ENCODE measurements at regions not wholly inside any gene's neighbourhood (a gene's known extent, or its start where the extent isn't known, plus 50 kb on each side); places are given as distances from the start of the nearest gene placed in this dataset.

DNA sequence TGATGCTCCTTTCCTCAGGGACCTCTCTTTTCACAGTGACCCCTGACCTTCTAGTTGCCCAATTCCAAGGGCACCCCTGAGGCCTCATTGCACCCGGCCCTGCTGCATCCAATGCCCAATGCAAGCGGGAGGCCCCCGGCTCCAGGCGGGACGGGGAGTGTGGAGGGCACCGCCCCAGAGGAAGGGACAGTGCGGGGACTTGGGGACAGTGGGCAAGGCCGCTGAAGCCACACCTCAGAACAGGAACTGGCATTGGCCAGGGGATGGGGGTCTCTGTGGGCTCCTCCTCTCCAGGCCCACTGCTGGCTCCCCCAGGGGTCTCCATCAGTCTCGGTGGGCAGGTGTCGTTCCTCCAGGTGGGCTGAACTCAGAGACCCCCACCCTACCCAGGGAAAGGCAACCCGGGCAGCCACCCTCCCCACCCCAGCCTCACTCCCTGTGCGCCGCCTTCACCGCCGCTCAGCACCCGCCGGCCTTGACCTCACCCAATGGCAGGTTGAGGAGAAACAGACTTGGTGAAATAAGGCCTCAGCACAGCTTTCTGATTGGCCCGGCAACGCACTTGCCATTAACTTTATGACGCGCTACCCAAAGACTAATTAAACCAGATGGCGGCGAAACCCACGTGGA is 1312.0 kb downstream of the BRD1 start:
- Histone ChIP-seq H3K27me3 (ENCODE audit: insufficient read depth, poor library complexity, severe bottlenecking) (no peaks in the 10 kb centered on the region), H3K4me3 (replicated peaks; ENCODE audit: insufficient read depth, low read length) (no peak overlapping the region), H3K27ac (replicated peaks) (no peak overlapping the region)
- TF ChIP-seq, protein P1, sequence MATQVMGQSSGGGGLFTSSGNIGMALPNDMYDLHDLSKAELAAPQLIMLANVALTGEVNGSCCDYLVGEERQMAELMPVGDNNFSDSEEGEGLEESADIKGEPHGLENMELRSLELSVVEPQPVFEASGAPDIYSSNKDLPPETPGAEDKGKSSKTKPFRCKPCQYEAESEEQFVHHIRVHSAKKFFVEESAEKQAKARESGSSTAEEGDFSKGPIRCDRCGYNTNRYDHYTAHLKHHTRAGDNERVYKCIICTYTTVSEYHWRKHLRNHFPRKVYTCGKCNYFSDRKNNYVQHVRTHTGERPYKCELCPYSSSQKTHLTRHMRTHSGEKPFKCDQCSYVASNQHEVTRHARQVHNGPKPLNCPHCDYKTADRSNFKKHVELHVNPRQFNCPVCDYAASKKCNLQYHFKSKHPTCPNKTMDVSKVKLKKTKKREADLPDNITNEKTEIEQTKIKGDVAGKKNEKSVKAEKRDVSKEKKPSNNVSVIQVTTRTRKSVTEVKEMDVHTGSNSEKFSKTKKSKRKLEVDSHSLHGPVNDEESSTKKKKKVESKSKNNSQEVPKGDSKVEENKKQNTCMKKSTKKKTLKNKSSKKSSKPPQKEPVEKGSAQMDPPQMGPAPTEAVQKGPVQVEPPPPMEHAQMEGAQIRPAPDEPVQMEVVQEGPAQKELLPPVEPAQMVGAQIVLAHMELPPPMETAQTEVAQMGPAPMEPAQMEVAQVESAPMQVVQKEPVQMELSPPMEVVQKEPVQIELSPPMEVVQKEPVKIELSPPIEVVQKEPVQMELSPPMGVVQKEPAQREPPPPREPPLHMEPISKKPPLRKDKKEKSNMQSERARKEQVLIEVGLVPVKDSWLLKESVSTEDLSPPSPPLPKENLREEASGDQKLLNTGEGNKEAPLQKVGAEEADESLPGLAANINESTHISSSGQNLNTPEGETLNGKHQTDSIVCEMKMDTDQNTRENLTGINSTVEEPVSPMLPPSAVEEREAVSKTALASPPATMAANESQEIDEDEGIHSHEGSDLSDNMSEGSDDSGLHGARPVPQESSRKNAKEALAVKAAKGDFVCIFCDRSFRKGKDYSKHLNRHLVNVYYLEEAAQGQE (IDR thresholded peaks at IDR 0.05; ENCODE audit: insufficient replicate concordance, low read depth) = no peak
- TF ChIP-seq GABPA (IDR thresholded peaks at IDR 0.05; ENCODE audit: low read depth) = no peak
- no peak for DNase-seq (ENCODE audit: low read depth in 1 of 2, low spot score in 1 of 2)

DNA sequence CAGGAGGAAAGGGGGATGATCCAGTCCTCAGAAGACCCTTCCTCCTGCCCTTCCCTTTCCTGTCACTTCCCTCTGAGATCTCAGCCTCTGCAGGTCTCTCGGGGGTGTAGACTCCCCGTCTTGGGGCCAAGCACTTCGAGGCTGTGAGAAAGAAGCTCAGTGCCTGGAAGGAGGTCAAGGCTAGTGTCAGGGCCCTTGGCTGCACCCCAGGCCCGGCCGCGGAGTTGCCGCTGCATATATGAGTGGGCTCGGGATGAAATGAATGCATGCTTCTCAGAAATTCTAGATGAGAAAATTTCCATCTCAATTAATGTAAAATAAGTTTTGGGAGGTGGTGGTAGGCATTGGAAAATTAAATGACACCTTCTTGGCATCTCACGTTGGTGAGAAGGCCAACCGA is 1313.7 kb downstream of the BRD1 start:
- no peak for DNase-seq (ENCODE audit: low read depth in 1 of 2, low spot score in 1 of 2)
- H3K4me3 ChIP-seq (replicated peaks; ENCODE audit: insufficient read depth, low read length) = no peak overlapping the region
- H3K27ac ChIP-seq (replicated peaks) = no peak overlapping the region
- no peaks in the 10 kb centered on the region for H3K27me3 ChIP-seq (ENCODE audit: insufficient read depth, poor library complexity, severe bottlenecking)
- no peak for TF ChIP-seq SPI1 (IDR thresholded peaks at IDR 0.05; ENCODE audit: borderline replicate concordance, low read depth)
- TF ChIP-seq POLR2AphosphoS5 (IDR thresholded peaks at IDR 0.05; ENCODE audit: low read depth) = no peak

DNA sequence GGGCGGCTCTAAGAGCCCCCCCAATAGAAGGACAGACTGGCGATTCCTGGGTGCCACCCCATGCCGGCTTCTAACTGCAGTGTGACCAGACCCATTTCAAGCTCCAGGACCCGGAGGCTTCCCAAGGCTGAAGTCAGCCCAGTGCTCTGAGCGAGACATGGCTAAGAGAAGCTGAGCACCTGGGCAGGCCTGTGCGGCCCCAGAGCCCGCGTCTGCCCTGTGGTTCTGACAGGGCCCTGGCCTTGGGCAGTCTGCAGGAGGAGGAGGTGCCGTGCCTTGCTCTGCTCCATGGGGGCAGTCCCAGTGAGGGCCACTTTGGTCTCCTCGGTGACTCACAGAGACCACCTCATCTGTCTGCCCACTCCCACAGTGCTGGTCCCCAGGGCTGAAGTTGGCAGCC is 1314.2 kb downstream of the BRD1 start:
- Histone ChIP-seq H3K4me3 (replicated peaks; ENCODE audit: insufficient read depth, low read length) (no peak overlapping the region), H3K27ac (replicated peaks) (no peak overlapping the region), H3K27me3 (ENCODE audit: insufficient read depth, poor library complexity, severe bottlenecking) (no peaks in the 10 kb centered on the region)
- DNase-seq (ENCODE audit: low read depth in 1 of 2, low spot score in 1 of 2) = no peak
- TF ChIP-seq POLR2AphosphoS5 (IDR thresholded peaks at IDR 0.05; ENCODE audit: low read depth) = no peak
- TF ChIP-seq SPI1 (IDR thresholded peaks at IDR 0.05; ENCODE audit: borderline replicate concordance, low read depth) = no peak
- TF ChIP-seq, protein P1 (IDR thresholded peaks at IDR 0.05; ENCODE audit: insufficient replicate concordance, low read depth) = no peak
- TF ChIP-seq GABPA (IDR thresholded peaks at IDR 0.05; ENCODE audit: low read depth) = no peak
- TF ChIP-seq, protein P2, sequence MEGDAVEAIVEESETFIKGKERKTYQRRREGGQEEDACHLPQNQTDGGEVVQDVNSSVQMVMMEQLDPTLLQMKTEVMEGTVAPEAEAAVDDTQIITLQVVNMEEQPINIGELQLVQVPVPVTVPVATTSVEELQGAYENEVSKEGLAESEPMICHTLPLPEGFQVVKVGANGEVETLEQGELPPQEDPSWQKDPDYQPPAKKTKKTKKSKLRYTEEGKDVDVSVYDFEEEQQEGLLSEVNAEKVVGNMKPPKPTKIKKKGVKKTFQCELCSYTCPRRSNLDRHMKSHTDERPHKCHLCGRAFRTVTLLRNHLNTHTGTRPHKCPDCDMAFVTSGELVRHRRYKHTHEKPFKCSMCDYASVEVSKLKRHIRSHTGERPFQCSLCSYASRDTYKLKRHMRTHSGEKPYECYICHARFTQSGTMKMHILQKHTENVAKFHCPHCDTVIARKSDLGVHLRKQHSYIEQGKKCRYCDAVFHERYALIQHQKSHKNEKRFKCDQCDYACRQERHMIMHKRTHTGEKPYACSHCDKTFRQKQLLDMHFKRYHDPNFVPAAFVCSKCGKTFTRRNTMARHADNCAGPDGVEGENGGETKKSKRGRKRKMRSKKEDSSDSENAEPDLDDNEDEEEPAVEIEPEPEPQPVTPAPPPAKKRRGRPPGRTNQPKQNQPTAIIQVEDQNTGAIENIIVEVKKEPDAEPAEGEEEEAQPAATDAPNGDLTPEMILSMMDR (IDR thresholded peaks at IDR 0.05; ENCODE audit: insufficient read depth, low read length) = no peak

DNA sequence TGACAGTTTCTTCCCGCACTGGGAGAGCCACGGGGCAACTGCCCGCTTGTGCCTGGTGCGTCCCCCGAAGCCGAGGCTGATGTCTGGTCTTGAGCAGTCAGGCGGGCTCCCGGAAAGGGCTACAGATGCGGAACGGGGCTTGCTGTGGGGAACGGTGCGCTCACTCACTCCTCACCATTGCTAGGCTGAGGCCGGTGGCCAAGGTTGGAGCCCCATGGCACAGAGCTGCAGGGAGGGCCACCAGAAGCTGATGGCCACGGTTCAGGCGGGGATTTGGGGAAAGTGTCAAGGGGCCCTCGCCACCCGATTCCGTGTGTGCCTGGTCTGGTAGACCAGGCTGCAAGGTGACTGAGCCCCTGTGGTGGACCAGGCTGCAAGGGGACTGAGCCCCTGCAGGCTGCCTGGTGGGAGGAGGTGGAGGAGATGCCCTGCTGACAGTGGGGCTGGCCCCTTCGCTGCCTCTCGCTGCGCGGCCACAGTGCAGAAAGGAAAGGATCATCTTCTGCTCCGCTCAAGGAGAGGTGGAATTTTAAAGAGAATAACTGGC is 1315.8 kb downstream of the BRD1 start:
- Histone ChIP-seq H3K27me3 (ENCODE audit: insufficient read depth, poor library complexity, severe bottlenecking) (no peaks in the 10 kb centered on the region), H3K27ac (replicated peaks) (no peak overlapping the region), H3K4me3 (replicated peaks; ENCODE audit: insufficient read depth, low read length) (no peak overlapping the region)
- TF ChIP-seq GABPA (IDR thresholded peaks at IDR 0.05; ENCODE audit: low read depth) = no peak
- TF ChIP-seq, protein P2 (IDR thresholded peaks at IDR 0.05; ENCODE audit: insufficient read depth, low read length) = no peak
- no peak for TF ChIP-seq POLR2AphosphoS5 (IDR thresholded peaks at IDR 0.05; ENCODE audit: low read depth)
- TF ChIP-seq, protein P1 (IDR thresholded peaks at IDR 0.05; ENCODE audit: insufficient replicate concordance, low read depth) = no peak
- TF ChIP-seq SPI1 (IDR thresholded peaks at IDR 0.05; ENCODE audit: borderline replicate concordance, low read depth) = no peak
- no peak for DNase-seq (ENCODE audit: low read depth in 1 of 2, low spot score in 1 of 2)

Data from HL-60 (cell line).